Heart right ventricle (tissue), 16 donors: ENCODE measurements at regions not wholly inside any gene's neighbourhood (a gene's known extent, or its start where the extent isn't known, plus 50 kb on each side); places are given as distances from the start of the nearest gene placed in this dataset.

Experiments
- ATAC-seq, 8 donors: fragments of 200-7000 bp; cut with Tn5 transposase; one replicate each; pipeline ENCODE4 v1.9.1; 2020; ENCODE audit warnings: mild to moderate bottlenecking in 8 of 8, moderate library complexity in 8 of 8, moderate number of reproducible peaks in 1 of 8
- DNase-seq, 2 donors: peaks; one replicate each; pipeline ENCODE4 v3.0.0-alpha.2; 2020
- H3K27ac ChIP-seq, 10 donors: fragments of 200-600 bp; sonication (generic) in 2 of 10; one replicate each; pipeline versions ENCODE4 v1.5.0 to v1.8.0; 2020 to 2022; ENCODE audit warnings: mild to moderate bottlenecking in 3 of 10
- H3K27me3 ChIP-seq, 7 donors: fragments of 200-600 bp; one replicate each; pipeline ENCODE4 v1.8.0; 2021 to 2022; ENCODE audit warnings: mild to moderate bottlenecking in 2 of 7
- H3K36me3 ChIP-seq, 9 donors: fragments of 200-600 bp; sonication (generic) in 1 of 9; one replicate each; pipeline versions ENCODE4 v1.5.0 to v1.8.0; 2020 to 2022; ENCODE audit warnings: mild to moderate bottlenecking in 2 of 9
- H3K4me1 ChIP-seq, 9 donors: fragments of 200-600 bp; sonication (generic) in 1 of 9; one replicate each; pipeline versions ENCODE4 v1.5.0 to v1.8.0; 2020 to 2022; ENCODE audit warnings: mild to moderate bottlenecking in 4 of 9
- H3K4me3 ChIP-seq, 10 donors: fragments of 200-600 bp; sonication (generic) in 2 of 10; one replicate each; pipeline versions ENCODE4 v1.5.0 to v1.8.0; 2020 to 2022; ENCODE audit warnings: mild to moderate bottlenecking in 7 of 10, moderate library complexity in 2 of 10
- H3K9me3 ChIP-seq, 11 donors: fragments of 200-600 bp in 10 of 11; sonication (generic) in 2 of 11; one replicate each; pipeline versions ENCODE4 v1.5.0 to v1.8.0; 2013 to 2022; ENCODE audit warnings: mild to moderate bottlenecking in 2 of 11, control low read depth in 1 of 11, moderate library complexity in 1 of 11
- CTCF ChIP-seq, 9 donors: fragments of 200-600 bp; sonication (generic) in 2 of 9; IDR thresholded peaks; one replicate each; pipeline versions ENCODE4 v1.5.0 to v1.8.0; 2021 to 2022; ENCODE audit warnings: antibody characterized with exemption in 9 of 9, mild to moderate bottlenecking in 5 of 9, moderate library complexity in 1 of 9
- WGBS, 2 donors: extraction: QIAGEN DNeasy Blood & Tissue Kit; methylation state at CpG; one replicate each; pipeline ENCODE4 v1.1.7; 2013; ENCODE audit warnings: inconsistent platforms in 1 of 2; 5-methylcytosine and 5-hydroxymethylcytosine counted together
- intact Hi-C, 10 donors: fragments of 100-400 bp; cut with DNase I; formaldehyde crosslinking; loops; one replicate each; pipeline versions ENCODE4 v1.11.1 to v1.14.2; 2022
- donor health status: Arrhythmogenic right ventricular cardiomyopathy.
- donor health status: ischemic (EF 13 %, LVEDD 7.1; RV severe dilation, severe dysfunction).
- donor health status: healthy with polysubstance abuse.
- donor health status: DM: no; HTN: yes; CAD: no.
- donor health status: DM: no; HTN: no; CAD: no.
- donor health status: ischemic (EF 25% LVEDD 6.9; RV normal size, moderate dysfunction).
- donor health status: ischemic (EF 25% LVEDD 5.7; RV mildly dilated, moderate dysfunction).
- donor health status: healthy.
- donor health status: DM: yes; HTN: yes; CAD: no.
- donor health status: Ischemic cardiomyopathy.
- donor health status: ischemic (EF 35%, LVEDD 5.7; RV mildly dilated, moderate dysfunction).
- donor health status: nonischemic (EF 11% LVEDD 7.7; RV severe dilation, severe dysfunction).
- donor health status: DM: yes; HTN: yes; CAD: no.
- donor health status: PGD.
- donor health status: ischemic (EF 29% LVEDD 5.4; RV normal size, mild dysfunction).
- donor health status: nonischemic (EF 23%, LVEDD 6.1; RV moderate dilation, normal function).

- Histone ChIP-seq H3K9me3 (peaks cover 0 to 9% (median 0%) of the 10 kb centered on the region in 11 donors), H3K4me3 (no peak overlapping the region), H3K27me3 (no peaks in the 10 kb centered on the region), H3K4me1 (no peaks in the 10 kb centered on the region), H3K36me3 (no peaks in the 10 kb centered on the region), H3K27ac (no peak overlapping the region)
- DNase-seq (no peak), ATAC-seq (no peak)
- TF ChIP-seq CTCF (IDR thresholded peaks at IDR 0.05): no peak
- WGBS, 2 donors: 63 to 71% methylated on average over 3 of the region's 3 CpGs
- intact Hi-C loops: no loop called here
These were observed 1474.3 kb upstream of the CDH6 start for GRCh38 chr5:29719171-29719570.

- Histone ChIP-seq H3K4me3 (no peak overlapping the region), H3K36me3 (no peaks in the 10 kb centered on the region), H3K27ac (no peak overlapping the region), H3K4me1 (no peaks in the 10 kb centered on the region), H3K27me3 (no peaks in the 10 kb centered on the region), H3K9me3 (peaks cover 0 to 27% (median 0%) of the 10 kb centered on the region in 11 donors)
- intact Hi-C loops: no loop called here
- no peak for TF ChIP-seq CTCF (IDR thresholded peaks at IDR 0.05)
- no peak for DNase-seq
- no peak for ATAC-seq
These were observed 1478.3 kb upstream of the CDH6 start for GRCh38 chr5:29715167-29715566.

GRCh38 chr5:29702875-29703274 lies 1490.6 kb upstream of the CDH6 start:
- intact Hi-C loops: loop anchor here in 1 of 10 donors (5.0 kb wide), 1 partner anchor 1049 kb away; no protein-coding TSS in a partner anchor
- Histone ChIP-seq H3K27ac (no peak overlapping the region), H3K9me3 (peaks cover 0 to 18% (median 0%) of the 10 kb centered on the region in 11 donors), H3K36me3 (no peaks in the 10 kb centered on the region), H3K4me1 (no peaks in the 10 kb centered on the region), H3K27me3 (no peaks in the 10 kb centered on the region), H3K4me3 (no peak overlapping the region)
- no peak for TF ChIP-seq CTCF (IDR thresholded peaks at IDR 0.05)
- no peak for ATAC-seq
- 59 to 67% methylated on average over 1 of the region's 1 CpG for WGBS, 2 donors
- no peak for DNase-seq

GRCh38 chr5:29701600-29701999 lies 1491.9 kb upstream of the CDH6 start:
- Histone ChIP-seq H3K4me1 (no peaks in the 10 kb centered on the region), H3K4me3 (no peak overlapping the region)

More at GRCh38 chr5:29701600-29701999, 1491.9 kb upstream of the CDH6 start:
- no peak for TF ChIP-seq CTCF (IDR thresholded peaks at IDR 0.05)
- 77 to 78% methylated on average over 4 of the region's 4 CpGs for WGBS, 2 donors
- no peaks in the 10 kb centered on the region for H3K36me3 ChIP-seq
- DNase-seq (no peak), ATAC-seq (no peak)
- H3K9me3 ChIP-seq: peaks cover 0 to 18% (median 0%) of the 10 kb centered on the region in 11 donors
- no peaks in the 10 kb centered on the region for H3K27me3 ChIP-seq
- intact Hi-C loops: loop anchor here in 1 of 10 donors (5.0 kb wide), 1 partner anchor 1051 kb away; no protein-coding TSS in a partner anchor
- no peak overlapping the region for H3K27ac ChIP-seq
